ENCODE measurements at regions not wholly inside any gene's neighbourhood (a gene's known extent, or its start where the extent isn't known, plus 50 kb on each side); places are given as distances from the start of the nearest gene placed in this dataset.

DNA sequence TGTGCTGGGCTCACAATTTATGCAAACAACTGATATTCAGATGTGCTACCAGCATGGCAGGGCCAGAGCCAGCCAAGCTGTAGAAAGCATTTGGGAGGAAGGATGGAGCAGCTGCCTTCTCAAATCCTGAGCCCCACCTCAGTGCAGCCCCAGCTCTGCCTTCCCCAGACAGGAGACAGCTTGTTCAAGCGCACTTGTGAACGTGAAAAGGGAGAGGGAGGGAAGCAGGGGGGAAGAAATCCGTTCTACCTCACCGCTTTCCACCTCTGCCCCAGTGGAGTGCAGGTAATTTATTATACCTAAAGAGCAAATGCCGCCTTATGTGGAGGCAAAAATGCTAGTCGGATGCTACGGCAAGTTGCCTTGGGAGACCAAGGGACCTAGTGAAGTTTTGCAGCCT, 66.0 kb upstream of the SLC14A2 start:
- H3K27me3 Mint-ChIP-seq (ENCODE audit: insufficient read depth, unreplicated experiment), result no peaks in the 10 kb centered on the region
- H3K27ac Mint-ChIP-seq (ENCODE audit: unreplicated experiment), result no peak overlapping the region
- H3K4me3 Mint-ChIP-seq (ENCODE audit: unreplicated experiment), result no peak overlapping the region
- H3K9me3 ChIP-seq, result no peaks in the 10 kb centered on the region
- ChIA-PET POLR2A (no interaction called here), CTCF (no interaction called here)
- no peak for DNase-seq
- TF ChIP-seq CTCF (IDR thresholded peaks at IDR 0.05; ENCODE audit: insufficient read depth in 1 of 2, low read depth in 1 of 2, low read length in 1 of 2, severe bottlenecking in 1 of 2, unreplicated experiment in 1 of 2), result no peak
- H3K9me3 Mint-ChIP-seq (ENCODE audit: unreplicated experiment), result no peaks in the 10 kb centered on the region
- no TSS peak for BruUV-seq (replicated peaks)
- no peak overlapping the region for H3K4me3 ChIP-seq (ENCODE audit: low read depth, low read length)
- H3K4me1 Mint-ChIP-seq (ENCODE audit: low read depth, unreplicated experiment), result peaks cover 21% of the 10 kb centered on the region
- H3K4me1 ChIP-seq, result peaks cover 23% of the 10 kb centered on the region
- H3K27me3 ChIP-seq (replicated peaks; ENCODE audit: control insufficient read depth, insufficient read depth, low read length), result no peaks in the 10 kb centered on the region
- intact Hi-C loops (cut with micrococcal nuclease; ENCODE audit: unreplicated experiment), result no loop called here
- H3K36me3 Mint-ChIP-seq (ENCODE audit: insufficient read depth, unreplicated experiment), result no peaks in the 10 kb centered on the region
- no peaks in the 10 kb centered on the region for H3K36me3 ChIP-seq (ENCODE audit: control insufficient read depth, insufficient read depth, low read length)

DNA sequence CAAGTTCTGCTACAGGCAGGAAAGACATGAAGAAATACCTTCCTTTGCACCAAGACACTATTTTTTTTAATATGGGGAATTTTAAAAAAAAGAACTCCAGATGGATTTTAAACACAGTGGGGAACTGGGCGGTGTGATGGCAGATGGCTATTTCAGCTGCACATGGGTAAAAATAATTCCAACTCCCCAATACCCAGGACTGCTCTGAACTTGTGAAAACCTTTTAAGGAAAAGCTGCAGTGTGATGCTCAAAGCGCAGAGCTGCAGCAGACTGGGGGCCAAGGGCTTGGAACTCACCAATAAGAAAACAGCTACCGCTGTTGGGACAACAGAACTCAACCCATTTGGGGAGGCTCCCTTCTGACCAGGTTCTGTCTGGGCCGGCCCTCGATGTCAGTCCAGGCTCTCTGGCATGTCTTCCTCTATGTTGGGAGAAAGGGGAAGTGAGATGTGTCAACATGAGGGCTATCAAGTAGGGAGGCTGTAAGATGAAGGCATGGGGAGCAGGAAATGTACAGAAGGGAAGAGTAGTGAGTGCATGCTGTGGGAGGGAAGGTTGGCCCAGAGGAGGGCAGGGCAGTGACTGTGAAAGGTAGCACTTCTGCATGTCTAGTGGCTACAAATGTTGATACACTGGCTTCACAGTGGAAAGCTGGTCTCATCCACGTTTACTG, 64.0 kb upstream of the SLC14A2 start:
- Histone ChIP-seq H3K4me1 (peaks cover 23% of the 10 kb centered on the region), H3K27me3 (replicated peaks; ENCODE audit: control insufficient read depth, insufficient read depth, low read length) (no peaks in the 10 kb centered on the region), H3K36me3 (ENCODE audit: control insufficient read depth, insufficient read depth, low read length) (no peaks in the 10 kb centered on the region), H3K9me3 (no peaks in the 10 kb centered on the region), H3K4me3 (ENCODE audit: low read depth, low read length) (no peak overlapping the region)
- TF ChIP-seq CTCF (IDR thresholded peaks at IDR 0.05; ENCODE audit: insufficient read depth in 1 of 2, low read depth in 1 of 2, low read length in 1 of 2, severe bottlenecking in 1 of 2, unreplicated experiment in 1 of 2), result no peak
- ChIA-PET CTCF (no interaction called here), POLR2A (no interaction called here)
- intact Hi-C loops (cut with micrococcal nuclease; ENCODE audit: unreplicated experiment), result no loop called here
- no peak for DNase-seq
- Mint-ChIP-seq H3K27me3 (ENCODE audit: insufficient read depth, unreplicated experiment) (no peaks in the 10 kb centered on the region), H3K27ac (ENCODE audit: unreplicated experiment) (no peak overlapping the region), H3K36me3 (ENCODE audit: insufficient read depth, unreplicated experiment) (no peaks in the 10 kb centered on the region), H3K9me3 (ENCODE audit: unreplicated experiment) (no peaks in the 10 kb centered on the region), H3K4me1 (ENCODE audit: low read depth, unreplicated experiment) (peaks cover 21% of the 10 kb centered on the region), H3K4me3 (ENCODE audit: unreplicated experiment) (no peak overlapping the region)
- no TSS peak for BruUV-seq (replicated peaks)

GRCh38 chr18:45553723-45554388, 61.4 kb upstream of the SLC14A2 start:
- ChIA-PET CTCF (no interaction called here), POLR2A (no interaction called here)
- DNase-seq, result no peak
- intact Hi-C loops (cut with micrococcal nuclease; ENCODE audit: unreplicated experiment), result no loop called here
- no peak for TF ChIP-seq CTCF (IDR thresholded peaks at IDR 0.05; ENCODE audit: insufficient read depth in 1 of 2, low read depth in 1 of 2, low read length in 1 of 2, severe bottlenecking in 1 of 2, unreplicated experiment in 1 of 2)
- no peaks in the 10 kb centered on the region for H3K9me3 Mint-ChIP-seq (ENCODE audit: unreplicated experiment)
- BruUV-seq (replicated peaks), result no TSS peak
- H3K27me3 Mint-ChIP-seq (ENCODE audit: insufficient read depth, unreplicated experiment), result no peaks in the 10 kb centered on the region
- H3K27ac Mint-ChIP-seq (ENCODE audit: unreplicated experiment), result no peak overlapping the region
- H3K36me3 Mint-ChIP-seq (ENCODE audit: insufficient read depth, unreplicated experiment), result no peaks in the 10 kb centered on the region
- peaks cover 9% of the 10 kb centered on the region for H3K4me1 Mint-ChIP-seq (ENCODE audit: low read depth, unreplicated experiment)
- Histone ChIP-seq H3K9me3 (no peaks in the 10 kb centered on the region), H3K27me3 (replicated peaks; ENCODE audit: control insufficient read depth, insufficient read depth, low read length) (no peaks in the 10 kb centered on the region), H3K36me3 (ENCODE audit: control insufficient read depth, insufficient read depth, low read length) (no peaks in the 10 kb centered on the region), H3K4me3 (ENCODE audit: low read depth, low read length) (no peak overlapping the region), H3K4me1 (peaks cover 7% of the 10 kb centered on the region)
- H3K4me3 Mint-ChIP-seq (ENCODE audit: unreplicated experiment), result no peak overlapping the region

All from Caco-2 (cell line).